ENCODE measurements at regions not wholly inside any gene's neighbourhood (a gene's known extent, or its start where the extent isn't known, plus 50 kb on each side); places are given as distances from the start of the nearest gene placed in this dataset.

DNA sequence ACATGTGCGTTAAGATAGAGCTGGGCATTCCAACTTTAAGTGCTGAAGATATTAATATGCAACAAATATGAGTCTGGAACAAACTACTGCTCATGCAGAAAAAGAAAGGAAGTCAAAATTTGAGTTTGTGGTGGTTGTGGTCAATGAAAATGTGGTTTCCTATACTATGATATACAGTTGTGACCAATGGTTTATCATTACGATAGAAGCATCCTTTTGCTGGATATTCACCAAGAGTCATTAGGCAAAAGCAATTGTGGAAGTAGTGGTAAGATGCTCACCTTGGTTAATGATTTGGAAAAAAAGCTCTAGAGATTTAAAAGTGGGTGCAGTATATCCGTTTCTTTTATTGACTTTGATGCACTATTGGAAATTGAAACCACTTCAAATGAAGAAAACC, 1007.0 kb downstream of the NR2F1-AS1 start:
- H3K27me3 ChIP-seq (ENCODE audit: control insufficient read depth, insufficient read depth, low read length), result no peaks in the 10 kb centered on the region
- ChIA-PET CTCF (no interaction called here), POLR2A (no interaction called here)
- DNase-seq (ENCODE audit: low read depth), result no peak
- H3K36me3 ChIP-seq (ENCODE audit: control insufficient read depth, insufficient read depth, low read length), result no peaks in the 10 kb centered on the region
- TF ChIP-seq, protein P1, sequence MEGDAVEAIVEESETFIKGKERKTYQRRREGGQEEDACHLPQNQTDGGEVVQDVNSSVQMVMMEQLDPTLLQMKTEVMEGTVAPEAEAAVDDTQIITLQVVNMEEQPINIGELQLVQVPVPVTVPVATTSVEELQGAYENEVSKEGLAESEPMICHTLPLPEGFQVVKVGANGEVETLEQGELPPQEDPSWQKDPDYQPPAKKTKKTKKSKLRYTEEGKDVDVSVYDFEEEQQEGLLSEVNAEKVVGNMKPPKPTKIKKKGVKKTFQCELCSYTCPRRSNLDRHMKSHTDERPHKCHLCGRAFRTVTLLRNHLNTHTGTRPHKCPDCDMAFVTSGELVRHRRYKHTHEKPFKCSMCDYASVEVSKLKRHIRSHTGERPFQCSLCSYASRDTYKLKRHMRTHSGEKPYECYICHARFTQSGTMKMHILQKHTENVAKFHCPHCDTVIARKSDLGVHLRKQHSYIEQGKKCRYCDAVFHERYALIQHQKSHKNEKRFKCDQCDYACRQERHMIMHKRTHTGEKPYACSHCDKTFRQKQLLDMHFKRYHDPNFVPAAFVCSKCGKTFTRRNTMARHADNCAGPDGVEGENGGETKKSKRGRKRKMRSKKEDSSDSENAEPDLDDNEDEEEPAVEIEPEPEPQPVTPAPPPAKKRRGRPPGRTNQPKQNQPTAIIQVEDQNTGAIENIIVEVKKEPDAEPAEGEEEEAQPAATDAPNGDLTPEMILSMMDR (IDR thresholded peaks at IDR 0.05; ENCODE audit: insufficient read depth, low read depth, low read length), result no peak
- no peak overlapping the region for H3K4me3 ChIP-seq (ENCODE audit: low read depth, low read length)

GRCh38 chr5:92568522-92568921, 1012.5 kb downstream of the NR2F1-AS1 start:
- Histone ChIP-seq H3K36me3 (ENCODE audit: control insufficient read depth, insufficient read depth, low read length) (no peaks in the 10 kb centered on the region), H3K27me3 (ENCODE audit: control insufficient read depth, insufficient read depth, low read length) (no peaks in the 10 kb centered on the region), H3K4me3 (ENCODE audit: low read depth, low read length) (no peak overlapping the region)
- DNase-seq (ENCODE audit: low read depth), result no peak
- CTCF ChIA-PET, result interaction anchor here (1.1 kb wide), 1 partner anchor 113 kb away, joined by 4 read pairs; no protein-coding TSS in a partner anchor
- POLR2A ChIA-PET, result no interaction called here
- TF ChIP-seq, protein P1 (IDR thresholded peaks at IDR 0.05; ENCODE audit: insufficient read depth, low read depth, low read length), result no peak

DNA sequence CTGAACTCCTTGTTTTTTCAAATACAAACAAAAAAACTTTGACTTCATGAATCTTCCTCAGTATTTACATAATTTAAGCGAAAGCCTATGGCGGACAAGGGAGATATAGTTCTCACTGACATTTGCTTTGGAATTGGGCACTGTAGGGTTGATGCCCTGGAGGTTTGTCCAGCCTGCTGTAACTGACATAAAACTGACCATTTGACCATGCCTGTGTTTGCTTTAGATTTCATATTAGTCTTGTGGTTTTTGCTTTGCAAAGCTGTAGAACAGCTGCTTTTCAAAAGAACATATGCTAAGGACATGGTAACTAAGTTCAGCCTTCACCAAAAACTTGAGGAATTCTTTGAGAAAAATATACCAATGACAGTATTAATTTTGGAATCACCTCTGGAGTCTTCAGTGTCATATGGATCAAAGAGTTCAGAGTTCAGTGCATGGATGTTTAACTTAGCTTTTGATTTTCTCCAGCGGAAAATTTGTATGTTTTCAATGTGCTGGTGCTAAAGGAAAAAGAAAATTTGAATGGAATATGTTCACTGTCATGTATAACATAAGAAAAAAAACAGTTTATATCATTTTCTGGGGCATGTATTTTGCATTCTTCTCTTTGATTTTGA, 1013.1 kb downstream of the NR2F1-AS1 start:
- TF ChIP-seq, protein P1 (IDR thresholded peaks at IDR 0.05; ENCODE audit: insufficient read depth, low read depth, low read length), result no peak
- POLR2A ChIA-PET, result no interaction called here
- Histone ChIP-seq H3K4me3 (ENCODE audit: low read depth, low read length) (no peak overlapping the region), H3K27me3 (ENCODE audit: control insufficient read depth, insufficient read depth, low read length) (no peaks in the 10 kb centered on the region), H3K36me3 (ENCODE audit: control insufficient read depth, insufficient read depth, low read length) (no peaks in the 10 kb centered on the region)
- DNase-seq (ENCODE audit: low read depth), result no peak
- CTCF ChIA-PET, result no interaction called here

DNA sequence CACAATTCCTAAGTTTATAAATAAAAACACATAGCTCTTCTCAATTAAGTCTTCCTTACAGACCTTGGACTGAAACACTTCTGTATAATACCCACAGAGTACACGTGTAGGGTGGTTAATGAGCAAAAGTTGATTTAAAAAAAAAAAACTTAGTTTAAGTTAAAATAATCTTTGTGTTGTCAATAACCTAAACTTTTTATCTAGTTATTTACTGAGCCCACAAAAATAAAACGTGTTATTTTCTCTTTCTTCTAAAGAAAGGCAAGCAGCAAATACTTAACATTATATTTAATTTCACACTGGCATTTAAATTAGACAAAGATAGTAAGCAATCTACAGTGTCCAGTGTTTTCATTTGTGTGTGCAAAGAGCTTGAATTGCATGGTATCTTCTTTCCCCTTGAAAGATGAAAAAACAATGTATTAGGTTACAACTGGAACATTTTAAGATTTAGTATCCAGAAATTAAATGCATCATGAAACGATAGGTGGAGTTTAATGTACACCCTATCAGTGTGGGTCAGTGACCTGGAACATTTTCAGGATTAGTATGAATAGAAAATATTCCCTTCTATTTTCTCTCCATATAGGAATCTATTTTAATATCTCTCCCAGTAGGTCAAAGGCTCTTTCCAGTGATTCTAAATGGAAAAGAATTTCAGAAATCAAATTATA, 1014.8 kb downstream of the NR2F1-AS1 start:
- POLR2A ChIA-PET, result no interaction called here
- H3K4me3 ChIP-seq (ENCODE audit: low read depth, low read length), result no peak overlapping the region
- DNase-seq (ENCODE audit: low read depth), result no peak
- TF ChIP-seq, protein P1 (IDR thresholded peaks at IDR 0.05; ENCODE audit: insufficient read depth, low read depth, low read length), result no peak
- no peaks in the 10 kb centered on the region for H3K36me3 ChIP-seq (ENCODE audit: control insufficient read depth, insufficient read depth, low read length)
- H3K27me3 ChIP-seq (ENCODE audit: control insufficient read depth, insufficient read depth, low read length), result no peaks in the 10 kb centered on the region
- CTCF ChIA-PET, result interaction anchor here (0.6 kb wide), 1 partner anchor 26 kb away, joined by 3 read pairs; no protein-coding TSS in a partner anchor

DNA sequence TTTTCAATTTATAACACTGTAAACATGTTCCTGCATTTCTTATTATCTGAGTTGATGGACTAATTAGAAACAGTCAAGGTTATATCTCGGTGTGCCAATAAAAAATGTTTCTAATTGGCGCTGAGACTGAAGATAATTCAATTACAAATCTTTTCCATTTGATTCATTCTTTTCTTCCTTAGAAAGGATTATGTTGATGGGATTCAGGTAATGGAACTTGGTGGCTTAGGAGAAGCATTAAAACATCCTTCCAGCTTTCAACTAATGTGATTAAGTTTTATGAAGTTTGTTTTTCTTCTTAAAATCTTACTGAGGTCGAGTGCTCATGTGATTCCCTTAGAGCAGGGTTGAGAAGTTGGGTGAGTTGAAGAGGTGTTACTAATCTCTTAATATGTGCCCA, 1015.3 kb downstream of the NR2F1-AS1 start:
- Histone ChIP-seq H3K27me3 (ENCODE audit: control insufficient read depth, insufficient read depth, low read length) (no peaks in the 10 kb centered on the region), H3K4me3 (ENCODE audit: low read depth, low read length) (no peak overlapping the region), H3K36me3 (ENCODE audit: control insufficient read depth, insufficient read depth, low read length) (no peaks in the 10 kb centered on the region)
- ChIA-PET CTCF (no interaction called here), POLR2A (no interaction called here)
- TF ChIP-seq, protein P1 (IDR thresholded peaks at IDR 0.05; ENCODE audit: insufficient read depth, low read depth, low read length), result no peak
- DNase-seq (ENCODE audit: low read depth), result no peak
